NCI-H2171 treated with DMSO at 0.1 percent for 48 hours (cell line): ENCODE measurements at regions not wholly inside any gene's neighbourhood (a gene's known extent, or its start where the extent isn't known, plus 50 kb on each side); places are given as distances from the start of the nearest gene placed in this dataset.
A peak's percentile ranks its signal among the peaks of the same experiment; 100 is the strongest.
"Not testable (repeated sequence)": the region's sequence is repeated elsewhere in the genome, so short reads cannot be mapped to it uniquely, and the experiment has no call there.

Source experiments
- DNase-seq: peaks from one replicate; lab custom pipeline; 2025; lab: John Stamatoyannopoulos, UW

DNA sequence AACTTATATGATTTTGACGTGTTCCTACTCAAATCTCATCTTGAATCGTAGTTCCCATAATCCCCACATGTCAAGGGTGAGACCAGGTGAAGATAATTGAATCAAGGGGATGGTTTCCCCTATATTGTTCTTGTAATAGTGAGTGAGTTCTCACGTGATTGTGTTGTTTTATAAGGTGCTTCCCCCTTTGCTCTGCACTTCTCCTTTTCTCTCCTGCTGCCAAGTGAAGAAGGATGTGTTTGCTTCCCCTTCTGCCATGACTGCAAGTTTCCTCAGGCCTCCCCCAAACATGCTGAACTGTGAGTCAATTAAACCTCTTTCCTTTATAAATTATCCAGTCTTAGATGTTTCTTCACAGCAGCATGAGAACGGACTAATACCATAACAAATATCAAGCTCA is 83.2 kb downstream of the MANEA start:
- no peak for DNase-seq

- no peak for DNase-seq
These were observed 92.7 kb downstream of the MANEA start for GRCh38 chr6:95670011-95670463.

GRCh38 chr6:95676011-95676628 is 98.8 kb downstream of the MANEA start:
- DNase-seq: no peak

GRCh38 chr6:95679981-95680380 is 102.6 kb downstream of the MANEA start:
- no peak for DNase-seq

- no peak for DNase-seq
These were observed 104.4 kb downstream of the MANEA start for GRCh38 chr6:95681736-95682135.

GRCh38 chr6:95682476-95682875 is 105.1 kb downstream of the MANEA start:
- no peak for DNase-seq

DNA sequence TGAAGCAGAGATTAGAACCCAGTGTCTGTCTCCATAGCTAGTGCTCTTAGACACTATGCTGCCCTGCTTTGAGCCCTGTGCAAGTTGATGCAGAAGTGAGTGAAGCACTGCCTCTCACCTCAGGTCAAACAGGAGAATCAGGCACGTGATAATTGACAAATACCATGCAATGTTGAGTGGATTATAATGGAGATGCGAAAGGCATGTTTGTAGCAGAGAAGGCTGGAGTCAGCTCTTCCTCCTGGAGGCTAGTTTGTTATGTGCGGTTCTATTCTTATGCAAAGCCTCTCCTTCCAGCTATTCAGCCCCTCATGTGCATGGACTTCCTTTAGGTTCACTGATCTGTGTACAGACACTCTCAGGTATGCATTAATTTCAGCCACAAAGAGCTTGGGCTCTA is 108.5 kb downstream of the MANEA start:
- no peak for DNase-seq

- no peak for DNase-seq
These were observed 108.9 kb downstream of the MANEA start for GRCh38 chr6:95686272-95686671.

DNA sequence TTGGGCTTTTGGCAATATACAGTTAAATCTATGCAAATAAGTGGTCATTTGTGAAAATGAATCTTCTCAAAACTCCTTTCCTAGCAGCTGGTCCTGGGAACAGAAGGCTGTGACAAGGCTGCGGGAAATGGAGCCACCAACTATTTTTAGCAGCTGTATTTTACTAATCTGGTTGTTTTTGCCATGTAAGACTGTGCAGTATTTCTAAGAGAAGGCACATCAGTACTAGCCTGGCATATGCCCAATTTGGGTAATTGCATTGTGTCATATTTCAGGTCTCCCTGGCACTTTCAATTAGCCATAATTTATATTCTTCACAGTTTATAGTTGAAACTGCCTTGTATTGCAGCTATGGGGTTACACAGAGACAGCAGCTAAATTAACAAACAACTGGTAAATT is 109.6 kb downstream of the MANEA start:
- DNase-seq: peak; percentile 57

DNA sequence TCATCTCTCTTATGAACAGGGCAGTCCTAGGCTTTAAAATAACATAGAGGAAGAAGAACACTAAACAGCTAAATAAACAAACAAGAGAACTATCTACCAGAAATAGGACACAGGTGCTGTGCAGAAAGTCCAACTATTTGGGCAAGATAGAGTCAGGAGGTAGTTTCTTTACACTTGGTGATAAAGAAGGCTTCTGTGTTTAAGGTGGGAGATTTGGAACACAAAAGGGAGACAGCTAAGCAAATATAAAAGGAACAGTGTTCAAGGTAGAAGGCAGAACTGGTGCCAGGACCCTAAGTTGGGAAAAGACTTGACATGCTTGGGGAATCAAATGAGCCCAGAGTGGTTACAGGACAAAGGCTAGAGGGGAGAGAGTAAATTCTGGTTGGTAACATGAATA is 110.5 kb downstream of the MANEA start:
- no peak for DNase-seq

- no peak for DNase-seq
These were observed 113.0 kb downstream of the MANEA start for GRCh38 chr6:95690328-95690727.

DNA sequence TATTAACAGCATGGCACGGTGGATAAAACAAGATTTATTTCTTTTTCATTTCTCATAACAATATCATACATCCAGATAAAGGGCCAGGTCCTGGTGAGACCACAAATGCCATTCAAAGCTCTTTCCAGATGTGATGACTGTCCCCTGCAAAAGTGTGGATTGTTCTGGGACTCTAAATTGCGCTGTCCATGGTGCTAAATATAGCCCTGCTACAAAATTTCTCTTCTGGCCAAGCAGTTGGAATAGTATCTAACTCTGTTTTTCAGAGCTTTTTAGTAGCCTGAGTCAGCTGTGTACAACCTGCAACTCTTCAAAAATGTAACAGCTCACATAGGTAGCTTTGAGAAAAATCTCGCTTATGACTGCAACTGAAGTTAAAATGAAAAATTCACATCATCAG is 115.8 kb downstream of the MANEA start:
- no peak for DNase-seq

DNA sequence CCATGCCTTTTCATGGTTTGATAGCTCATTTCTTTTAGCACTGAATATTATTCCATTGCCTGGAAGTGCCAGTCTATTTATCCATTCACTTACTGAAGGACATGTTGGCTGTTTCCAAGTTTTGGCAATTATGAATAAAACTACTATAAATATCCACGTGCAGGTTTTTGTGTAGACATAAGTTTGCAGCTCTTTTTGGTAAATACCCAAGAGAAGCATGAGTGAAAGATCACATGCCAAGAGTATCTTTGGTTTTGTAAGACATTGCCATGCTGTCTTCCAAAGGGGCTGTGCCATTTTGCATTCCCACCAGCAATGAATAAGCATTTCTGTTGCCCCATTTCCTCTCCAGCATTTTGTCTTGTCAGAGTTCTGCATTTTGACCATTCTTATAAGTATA is 120.9 kb downstream of the MANEA start:
- DNase-seq: no peak

DNA sequence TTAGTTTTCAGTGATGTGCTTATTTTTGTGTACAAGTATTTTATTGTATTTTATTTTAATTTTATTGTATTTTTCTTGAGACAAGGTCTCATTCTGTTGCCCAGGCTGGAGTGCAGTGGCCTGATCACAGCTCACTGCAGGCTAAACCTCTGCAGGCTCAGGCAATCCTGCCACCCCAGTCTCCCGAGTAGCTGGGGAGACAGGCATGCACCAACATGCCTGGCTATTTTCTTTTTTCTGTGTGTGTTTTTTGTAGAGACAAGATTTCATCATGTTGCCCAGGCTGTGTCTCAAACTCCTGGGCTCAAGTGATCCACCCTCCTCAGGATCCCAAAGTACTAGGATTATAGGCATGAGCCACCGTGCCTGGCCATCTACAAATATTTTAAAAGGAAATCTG is 146.3 kb downstream of the MANEA start:
- DNase-seq: peak; percentile 62

GRCh38 chr6:95725344-95725743 is 148.0 kb downstream of the MANEA start:
- no peak for DNase-seq

DNA sequence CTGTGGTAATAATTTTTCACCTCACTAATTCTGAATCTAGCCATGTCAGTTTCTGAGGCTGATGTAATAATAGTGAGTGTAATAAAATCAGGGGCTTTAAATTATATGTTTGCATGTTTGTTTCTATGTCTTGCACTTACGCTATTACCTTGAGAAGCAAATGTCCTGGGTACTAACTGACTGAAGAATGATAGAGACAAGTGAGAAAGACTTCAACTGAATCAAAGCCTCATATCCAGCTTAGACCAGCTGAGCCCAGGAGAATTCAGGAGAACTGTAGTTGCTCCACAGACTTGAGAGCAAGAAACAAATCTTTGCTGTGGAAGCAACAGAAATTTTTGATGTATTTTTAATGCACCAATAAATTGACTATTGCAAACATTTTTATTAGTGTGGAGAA is 162.8 kb downstream of the MANEA start:
- DNase-seq: no peak

DNA sequence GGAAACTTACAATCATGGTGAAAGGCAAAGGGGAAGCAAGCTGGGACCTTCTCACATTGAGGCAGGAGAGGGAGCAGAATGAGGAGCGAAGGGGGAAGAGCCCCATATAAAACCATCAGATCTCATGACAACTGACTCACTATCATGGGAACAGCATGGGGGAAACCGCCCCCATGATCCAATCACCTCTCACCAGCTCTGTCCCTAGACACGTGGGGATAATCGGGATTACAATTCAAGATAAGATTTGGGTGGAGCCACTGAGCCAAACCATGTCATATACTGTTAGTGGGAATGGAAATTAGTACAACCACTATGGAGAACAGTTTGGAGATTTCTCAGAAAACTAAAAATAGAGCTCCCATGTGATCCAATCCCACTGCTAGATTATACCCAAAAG is 163.7 kb downstream of the MANEA start:
- DNase-seq: no peak

DNA sequence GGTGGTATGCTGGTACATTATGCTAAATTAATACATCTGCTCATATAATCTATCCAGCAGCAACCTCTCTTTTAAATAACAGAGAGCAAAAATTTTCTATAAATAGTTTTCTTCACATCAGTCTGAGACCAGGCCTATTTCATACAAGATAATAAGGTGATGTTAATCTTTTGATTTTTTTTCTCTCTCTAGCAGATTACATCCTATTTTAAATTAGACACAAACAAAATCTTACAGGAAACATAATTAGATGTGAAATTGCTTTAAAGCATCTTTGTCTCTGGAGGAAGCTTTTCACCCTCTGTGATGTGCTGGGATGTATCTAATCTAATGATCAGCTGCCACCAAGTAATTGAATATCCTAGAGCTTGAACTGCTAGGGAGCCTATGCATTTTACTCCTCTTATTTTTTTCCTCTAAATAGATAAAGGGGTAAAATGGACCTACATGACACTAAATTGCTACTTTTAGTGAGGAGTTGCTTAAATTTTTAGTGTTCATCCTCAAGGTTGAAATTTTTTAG is 165.5 kb downstream of the MANEA start:
- peak; percentile 6 for DNase-seq

GRCh38 chr6:95743591-95743990 is 166.3 kb downstream of the MANEA start:
- no peak for DNase-seq

- DNase-seq: not testable (repeated sequence)
These were observed 181.1 kb downstream of the MANEA start for GRCh38 chr6:95758236-95759069.

- no peak for DNase-seq
These were observed 190.6 kb downstream of the MANEA start for GRCh38 chr6:95767897-95768463.

DNA sequence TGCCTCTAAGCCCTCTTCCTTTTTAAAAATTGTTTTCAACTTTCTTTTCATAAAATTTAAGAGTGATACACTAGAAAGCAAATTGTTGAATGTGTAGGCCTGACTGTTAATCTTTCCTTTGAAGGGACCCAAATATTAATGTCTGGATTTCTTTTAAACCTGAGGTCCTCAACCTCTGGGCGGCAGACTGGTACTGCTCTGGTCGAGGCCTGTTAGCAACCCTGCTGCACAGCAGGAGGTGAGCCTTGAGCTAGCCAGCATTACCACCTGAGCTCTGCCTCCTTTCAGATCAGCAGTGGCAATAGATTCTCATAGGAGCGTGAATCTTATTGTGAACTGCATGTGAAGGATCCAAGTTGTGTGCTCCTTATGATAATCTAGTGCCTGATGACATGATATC is 191.2 kb downstream of the MANEA start:
- DNase-seq: peak; percentile 20

- DNase-seq: no peak
These were observed 200.0 kb downstream of the MANEA start for GRCh38 chr6:95777338-95777737.
